OCI-LY3 (cell line): ENCODE measurements at regions not wholly inside any gene's neighbourhood (a gene's known extent, or its start where the extent isn't known, plus 50 kb on each side); places are given as distances from the start of the nearest gene placed in this dataset.

Experiments
- H2AFZ ChIP-seq: fragments of 200-600, 300-600 bp; shearing (Covaris generic); 2 replicates; pipeline ENCODE4 v1.6.0; 2014; ENCODE audit warnings: antibody characterized with exemption, low read depth, low read length
- H3K27ac ChIP-seq: fragments of 200-600, 300-600 bp; sonication (generic); 2 replicates; pipeline ENCODE4 v1.5.1; 2014; ENCODE audit warnings: mild to moderate bottlenecking, low read length, moderate library complexity, mixed read lengths
- H3K27me3 ChIP-seq: fragments of 200-600, 300-600 bp; sonication (generic); 2 replicates; pipeline ENCODE4 v1.6.1; 2014; ENCODE audit warnings: low read depth, low read length, mixed read lengths
- H3K36me3 ChIP-seq: fragments of 200-600, 300-600 bp; sonication (generic); replicated peaks from 2 replicates; pipeline ENCODE3; 2014; ENCODE audit warnings: low read depth, low read length, mixed read lengths
- H3K4me1 ChIP-seq: fragments of 300-600, 200-600 bp; sonication (generic); 2 replicates; pipeline ENCODE4 v1.6.1; 2014; ENCODE audit warnings: low read length, mixed read lengths
- H3K4me2 ChIP-seq: fragments of 200-600, 300-600 bp; sonication (generic); 2 replicates; pipeline ENCODE4 v1.6.1; 2014; ENCODE audit warnings: low read length, mixed read lengths
- H3K4me3 ChIP-seq: fragments of 300-600, 200-600 bp; sonication (generic); 2 replicates; pipeline ENCODE4 v1.5.1; 2014; ENCODE audit warnings: antibody characterized with exemption, mild to moderate bottlenecking, low read length, moderate library complexity
- H3K79me2 ChIP-seq: fragments of 300-600, 200-600 bp; shearing (Covaris generic); 2 replicates; pipeline ENCODE4 v1.6.1; 2014; ENCODE audit warnings: mild to moderate bottlenecking, low read length, mixed read lengths
- H3K9ac ChIP-seq: fragments of 300-600, 200-600 bp; shearing (Covaris generic); 2 replicates; pipeline ENCODE4 v1.6.0; 2014; ENCODE audit warnings: mild to moderate bottlenecking, low read length, moderate library complexity
- H3K9me3 ChIP-seq: fragments of 200-600, 300-600 bp; shearing (Covaris generic); 2 replicates; pipeline ENCODE4 v1.6.1; 2014; ENCODE audit warnings: low read length, mixed read lengths; ENCODE audit not compliant: insufficient read depth
- H4K20me1 ChIP-seq: fragments of 200-600, 300-600 bp; sonication (generic); 2 replicates; pipeline ENCODE4 v1.6.1; 2016; ENCODE audit warnings: low read length, mixed read lengths; ENCODE audit not compliant: insufficient read depth
- CTCF ChIP-seq: fragments of 200-600, 300-600 bp; sonication (generic); IDR thresholded peaks from 2 replicates; pipeline ENCODE4 v1.5.1; 2014; ENCODE audit warnings: antibody characterized with exemption, low read length, low read depth
- EZH2phosphoT487 ChIP-seq: fragments of 200-600 bp; shearing (Covaris generic); IDR thresholded peaks from 2 replicates; pipeline ENCODE4 v1.6.1; 2018; ENCODE audit warnings: antibody characterized with exemption, mixed run types, low read depth

GRCh38 chr2:144996225-144996795 lies 476.4 kb upstream of the ZEB2 start:
- Histone ChIP-seq H3K79me2 (no peaks in the 10 kb centered on the region), H3K4me2 (no peak overlapping the region), H3K27ac (no peak overlapping the region), H3K4me1 (no peaks in the 10 kb centered on the region), H3K9me3 (no peaks in the 10 kb centered on the region), H4K20me1 (no peaks in the 10 kb centered on the region), H3K27me3 (no peaks in the 10 kb centered on the region), H2AFZ (no peak overlapping the region), H3K4me3 (no peak overlapping the region), H3K9ac (no peak overlapping the region), H3K36me3 (no peaks in the 10 kb centered on the region)
- TF ChIP-seq EZH2phosphoT487: no peak
- TF ChIP-seq CTCF: no peak

- no peak overlapping the region for H3K4me3 ChIP-seq
- no peaks in the 10 kb centered on the region for H4K20me1 ChIP-seq
- H3K9ac ChIP-seq: no peak overlapping the region
- H3K36me3 ChIP-seq: no peaks in the 10 kb centered on the region
- no peaks in the 10 kb centered on the region for H3K4me1 ChIP-seq
- no peak overlapping the region for H2AFZ ChIP-seq
- H3K27me3 ChIP-seq: no peaks in the 10 kb centered on the region
- no peaks in the 10 kb centered on the region for H3K9me3 ChIP-seq
- no peak overlapping the region for H3K4me2 ChIP-seq
- H3K79me2 ChIP-seq: no peaks in the 10 kb centered on the region
- H3K27ac ChIP-seq: no peak overlapping the region
- TF ChIP-seq EZH2phosphoT487 (no peak), CTCF (no peak)
These were observed 475.6 kb upstream of the ZEB2 start for GRCh38 chr2:144995482-144995881.

GRCh38 chr2:144990661-144991060 lies 470.7 kb upstream of the ZEB2 start:
- H3K36me3 ChIP-seq: no peaks in the 10 kb centered on the region
- no peak overlapping the region for H3K27ac ChIP-seq

GRCh38 chr2:144989579-144990270 lies 469.8 kb upstream of the ZEB2 start:
- Histone ChIP-seq H3K4me3 (no peak overlapping the region), H3K9ac (no peak overlapping the region), H3K79me2 (no peaks in the 10 kb centered on the region), H3K4me1 (no peaks in the 10 kb centered on the region), H4K20me1 (no peaks in the 10 kb centered on the region), H3K27me3 (no peaks in the 10 kb centered on the region), H3K4me2 (no peak overlapping the region), H3K36me3 (no peaks in the 10 kb centered on the region), H2AFZ (no peak overlapping the region), H3K9me3 (no peaks in the 10 kb centered on the region), H3K27ac (no peak overlapping the region)
- TF ChIP-seq CTCF (no peak), EZH2phosphoT487 (no peak)

More at GRCh38 chr2:144990661-144991060, 470.7 kb upstream of the ZEB2 start:
- H3K9ac ChIP-seq: no peak overlapping the region
- no peak overlapping the region for H3K4me2 ChIP-seq
- H3K9me3 ChIP-seq: no peaks in the 10 kb centered on the region
- no peaks in the 10 kb centered on the region for H4K20me1 ChIP-seq
- H3K4me3 ChIP-seq: no peak overlapping the region
- no peaks in the 10 kb centered on the region for H3K79me2 ChIP-seq
- H3K27me3 ChIP-seq: no peaks in the 10 kb centered on the region
- H2AFZ ChIP-seq: no peak overlapping the region
- TF ChIP-seq CTCF: no peak
- TF ChIP-seq EZH2phosphoT487: no peak
- no peaks in the 10 kb centered on the region for H3K4me1 ChIP-seq
